ENCODE measurements at regions not wholly inside any gene's neighbourhood (a gene's known extent, or its start where the extent isn't known, plus 50 kb on each side); places are given as distances from the start of the nearest gene placed in this dataset.

DNA sequence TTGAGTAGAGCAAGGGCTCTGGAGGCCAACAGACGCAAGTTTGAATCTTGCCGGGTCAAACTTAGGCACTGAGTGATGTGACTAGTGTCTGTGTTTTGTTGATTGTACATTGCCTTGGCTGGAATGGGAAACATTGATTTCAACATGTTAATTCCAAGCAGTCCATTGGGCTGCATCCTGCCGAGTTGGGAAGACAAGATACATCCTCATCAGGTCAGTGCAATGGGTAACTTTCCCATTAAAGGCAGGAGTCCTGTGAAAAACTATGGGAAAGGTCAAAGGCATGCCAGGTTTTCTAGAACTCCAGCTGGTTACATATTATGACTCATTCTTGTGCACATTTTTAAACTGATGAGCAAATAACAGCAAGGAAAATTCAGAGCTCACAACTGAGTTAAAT lies 126.5 kb upstream of the ABCA1 start:
- no peak for TF ChIP-seq EP300 (conservative IDR thresholded peaks at IDR 0.05; ENCODE audit: poor library complexity, severe bottlenecking)
- TF ChIP-seq, protein P1, sequence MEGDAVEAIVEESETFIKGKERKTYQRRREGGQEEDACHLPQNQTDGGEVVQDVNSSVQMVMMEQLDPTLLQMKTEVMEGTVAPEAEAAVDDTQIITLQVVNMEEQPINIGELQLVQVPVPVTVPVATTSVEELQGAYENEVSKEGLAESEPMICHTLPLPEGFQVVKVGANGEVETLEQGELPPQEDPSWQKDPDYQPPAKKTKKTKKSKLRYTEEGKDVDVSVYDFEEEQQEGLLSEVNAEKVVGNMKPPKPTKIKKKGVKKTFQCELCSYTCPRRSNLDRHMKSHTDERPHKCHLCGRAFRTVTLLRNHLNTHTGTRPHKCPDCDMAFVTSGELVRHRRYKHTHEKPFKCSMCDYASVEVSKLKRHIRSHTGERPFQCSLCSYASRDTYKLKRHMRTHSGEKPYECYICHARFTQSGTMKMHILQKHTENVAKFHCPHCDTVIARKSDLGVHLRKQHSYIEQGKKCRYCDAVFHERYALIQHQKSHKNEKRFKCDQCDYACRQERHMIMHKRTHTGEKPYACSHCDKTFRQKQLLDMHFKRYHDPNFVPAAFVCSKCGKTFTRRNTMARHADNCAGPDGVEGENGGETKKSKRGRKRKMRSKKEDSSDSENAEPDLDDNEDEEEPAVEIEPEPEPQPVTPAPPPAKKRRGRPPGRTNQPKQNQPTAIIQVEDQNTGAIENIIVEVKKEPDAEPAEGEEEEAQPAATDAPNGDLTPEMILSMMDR (IDR thresholded peaks at IDR 0.05; ENCODE audit: poor library complexity, severe bottlenecking) = no peak
- TF ChIP-seq TAF1 (IDR thresholded peaks at IDR 0.05; ENCODE audit: low read depth) = no peak
- no peak for TF ChIP-seq POLR2AphosphoS5 (IDR thresholded peaks at IDR 0.05)
- TF ChIP-seq, protein P2, sequence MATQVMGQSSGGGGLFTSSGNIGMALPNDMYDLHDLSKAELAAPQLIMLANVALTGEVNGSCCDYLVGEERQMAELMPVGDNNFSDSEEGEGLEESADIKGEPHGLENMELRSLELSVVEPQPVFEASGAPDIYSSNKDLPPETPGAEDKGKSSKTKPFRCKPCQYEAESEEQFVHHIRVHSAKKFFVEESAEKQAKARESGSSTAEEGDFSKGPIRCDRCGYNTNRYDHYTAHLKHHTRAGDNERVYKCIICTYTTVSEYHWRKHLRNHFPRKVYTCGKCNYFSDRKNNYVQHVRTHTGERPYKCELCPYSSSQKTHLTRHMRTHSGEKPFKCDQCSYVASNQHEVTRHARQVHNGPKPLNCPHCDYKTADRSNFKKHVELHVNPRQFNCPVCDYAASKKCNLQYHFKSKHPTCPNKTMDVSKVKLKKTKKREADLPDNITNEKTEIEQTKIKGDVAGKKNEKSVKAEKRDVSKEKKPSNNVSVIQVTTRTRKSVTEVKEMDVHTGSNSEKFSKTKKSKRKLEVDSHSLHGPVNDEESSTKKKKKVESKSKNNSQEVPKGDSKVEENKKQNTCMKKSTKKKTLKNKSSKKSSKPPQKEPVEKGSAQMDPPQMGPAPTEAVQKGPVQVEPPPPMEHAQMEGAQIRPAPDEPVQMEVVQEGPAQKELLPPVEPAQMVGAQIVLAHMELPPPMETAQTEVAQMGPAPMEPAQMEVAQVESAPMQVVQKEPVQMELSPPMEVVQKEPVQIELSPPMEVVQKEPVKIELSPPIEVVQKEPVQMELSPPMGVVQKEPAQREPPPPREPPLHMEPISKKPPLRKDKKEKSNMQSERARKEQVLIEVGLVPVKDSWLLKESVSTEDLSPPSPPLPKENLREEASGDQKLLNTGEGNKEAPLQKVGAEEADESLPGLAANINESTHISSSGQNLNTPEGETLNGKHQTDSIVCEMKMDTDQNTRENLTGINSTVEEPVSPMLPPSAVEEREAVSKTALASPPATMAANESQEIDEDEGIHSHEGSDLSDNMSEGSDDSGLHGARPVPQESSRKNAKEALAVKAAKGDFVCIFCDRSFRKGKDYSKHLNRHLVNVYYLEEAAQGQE (IDR thresholded peaks at IDR 0.05; ENCODE audit: borderline replicate concordance) = no peak
- no peak for TF ChIP-seq RAD21 (conservative IDR thresholded peaks at IDR 0.05)
- TF ChIP-seq EZH2 (IDR thresholded peaks at IDR 0.05; ENCODE audit: borderline replicate concordance, insufficient read depth, low read length, poor library complexity, severe bottlenecking) = no peak
- TF ChIP-seq SMC3 (conservative IDR thresholded peaks at IDR 0.05; ENCODE audit: poor library complexity) = no peak
